HCT116 (cell line): ENCODE measurements at regions not wholly inside any gene's neighbourhood (a gene's known extent, or its start where the extent isn't known, plus 50 kb on each side); places are given as distances from the start of the nearest gene placed in this dataset.

Source experiments
- ATAC-seq: fragments of 200-7000 bp; cut with Tn5 transposase; 2 replicates; pipeline ENCODE4 v1.9.1; 2020; ENCODE audit warnings: mild to moderate bottlenecking, moderate library complexity
- BruUV-seq: library from RNA; stranded (reverse); fragments of 400-500 nt; replicated peaks from 2 replicates; lab custom pipeline; 2021; lab: Mats Ljungman, UMichigan
- CTCF ChIA-PET: fragments of 300-600 bp; sonication (Branson Sonifier 250); formaldehyde crosslinking; loops from one replicate; lab custom pipeline; 2021; ENCODE audit warnings: antibody characterized with exemption; lab: Charles Lee
- POLR2A ChIA-PET: fragments of 300-600, 350-600 bp; sonication (Branson Sonifier 250); formaldehyde crosslinking; loops from one replicate; lab custom pipeline; 2021; ENCODE audit warnings: antibody characterized with exemption; lab: Charles Lee
- RAD21 ChIA-PET, 2 experiments: fragments of 300-600 bp; sonication (Branson Sonifier 250); formaldehyde crosslinking; loops; one replicate each; lab custom pipeline; 2023; ENCODE audit warnings: low total read pairs in 2 of 2; ENCODE audit not compliant: uncharacterized antibody in 2 of 2, unreplicated experiment in 2 of 2, low non-redundant PET in 1 of 2; lab: Charles Lee
- DNase-seq: peaks from one replicate; pipeline ENCODE4 v3.0.0-alpha.2; 2010; ENCODE audit warnings: low read depth, low spot score
- H2AFZ ChIP-seq: fragments of 200-600 bp; shearing (Covaris generic), sonication (generic); 2 replicates; pipeline ENCODE4 v1.6.1; 2017; ENCODE audit warnings: low read depth, mixed run types, mixed read lengths, antibody characterized with exemption, low read length; ENCODE audit not compliant: poor library complexity, severe bottlenecking
- H3K27ac ChIP-seq: 2 replicates; pipeline ENCODE4 v1.5.1; 2012; ENCODE audit warnings: low read depth, low read length
- H3K27me3 ChIP-seq: fragments of 200-600 bp; sonication (generic); 2 replicates; pipeline ENCODE4 v1.6.1; 2016; ENCODE audit warnings: mixed run types, low read length, mixed read lengths; ENCODE audit not compliant: insufficient read depth
- H3K36me3 ChIP-seq, 2 experiments: fragments of 200-500 bp in 1 of 2; fragments of 200-600 bp in 1 of 2; sonication (Bioruptor generic) in 1 of 2; sonication (generic) in 1 of 2; 2 replicates each; pipeline versions ENCODE4 v1.5.1 to v1.6.1; 2014 to 2016; ENCODE audit warnings: low read length in 2 of 2, inconsistent platforms in 1 of 2, mixed read lengths in 1 of 2, mixed run types in 1 of 2; ENCODE audit not compliant: insufficient read depth in 2 of 2, control insufficient read depth in 1 of 2
- H3K4me1 ChIP-seq, 2 experiments: fragments of 200-600 bp in 1 of 2; sonication (generic) in 1 of 2; 2 replicates each; pipeline versions ENCODE4 v1.5.1 to v1.6.1; 2012 to 2017; ENCODE audit warnings: low read length in 2 of 2, inconsistent platforms in 1 of 2, mild to moderate bottlenecking in 1 of 2, mixed read lengths in 1 of 2, mixed run types in 1 of 2, moderate library complexity in 1 of 2; ENCODE audit not compliant: insufficient read depth in 2 of 2, control insufficient read depth in 1 of 2
- H3K4me2 ChIP-seq: fragments of 200-600 bp; sonication (generic); 2 replicates; pipeline ENCODE4 v1.6.1; 2017; ENCODE audit warnings: mixed run types, low read length, mixed read lengths
- H3K4me3 ChIP-seq, 2 experiments: fragments of 200-600 bp in 1 of 2; sonication (generic) in 1 of 2; replicated peaks in 1 of 2; 2 replicates each; pipeline ENCODE4 v1.5.1; 2011 to 2016; ENCODE audit warnings: low read length in 2 of 2, control low read depth in 1 of 2, low read depth in 1 of 2, mild to moderate bottlenecking in 1 of 2, mixed read lengths in 1 of 2, mixed run types in 1 of 2
- H3K79me2 ChIP-seq: fragments of 200-600 bp; sonication (generic); 2 replicates; pipeline ENCODE4 v1.6.1; 2017; ENCODE audit warnings: mild to moderate bottlenecking, mixed run types, low read length, moderate library complexity, mixed read lengths; ENCODE audit not compliant: insufficient read depth
- H3K9ac ChIP-seq: fragments of 200-600 bp; sonication (generic); 2 replicates; pipeline ENCODE4 v1.6.1; 2016; ENCODE audit warnings: low read length, mixed read lengths
- H3K9me2 ChIP-seq: fragments of 200-600 bp; sonication (generic), shearing (Covaris generic); 2 replicates; pipeline ENCODE4 v1.6.1; 2017; ENCODE audit warnings: mixed run types, mild to moderate bottlenecking, moderate library complexity; ENCODE audit not compliant: insufficient read depth
- H3K9me3 ChIP-seq, 2 experiments: fragments of 200-500 bp in 1 of 2; fragments of 200-600 bp in 1 of 2; sonication (Bioruptor generic) in 1 of 2; sonication (generic) in 1 of 2; 2 replicates each; pipeline ENCODE4 v1.6.1; 2014 to 2017; ENCODE audit warnings: low read length in 2 of 2, mixed read lengths in 2 of 2, inconsistent platforms in 1 of 2, low read depth in 1 of 2, mild to moderate bottlenecking in 1 of 2, mixed run types in 1 of 2, moderate library complexity in 1 of 2; ENCODE audit not compliant: control insufficient read depth in 1 of 2, insufficient read depth in 1 of 2
- H4K20me1 ChIP-seq: fragments of 200-600 bp; sonication (generic), shearing (Covaris generic); 2 replicates; pipeline ENCODE4 v1.6.1; 2017; ENCODE audit warnings: mixed run types, mild to moderate bottlenecking, moderate library complexity; ENCODE audit not compliant: insufficient read depth
- ATF3 ChIP-seq: IDR thresholded peaks from 2 replicates; pipeline ENCODE4 v1.6.1; 2012
- EGR1 ChIP-seq: IDR thresholded peaks from 2 replicates; pipeline ENCODE4 v1.6.1; 2012; ENCODE audit warnings: low read depth
- ELF1 ChIP-seq: IDR thresholded peaks from 2 replicates; pipeline ENCODE4 v1.6.1; 2012; ENCODE audit warnings: low read depth, borderline replicate concordance
- POLR2A ChIP-seq: IDR thresholded peaks from 2 replicates; pipeline ENCODE4 v1.7.0; 2011; ENCODE audit warnings: borderline replicate concordance; ENCODE audit not compliant: insufficient read depth, insufficient read length; ENCODE audit errors: extremely low read depth
- POLR2AphosphoS5 ChIP-seq: IDR thresholded peaks from 2 replicates; pipeline ENCODE4 v1.6.1; 2011; ENCODE audit warnings: mild to moderate bottlenecking, low read depth, low read length, moderate library complexity
- REST ChIP-seq: IDR thresholded peaks from 2 replicates; pipeline ENCODE4 v1.6.1; 2012; ENCODE audit warnings: low read depth
- SIN3A ChIP-seq: IDR thresholded peaks from 2 replicates; pipeline ENCODE4 v1.6.1; 2012; ENCODE audit warnings: low read depth
- TCF7L2 ChIP-seq: IDR thresholded peaks from 2 replicates; pipeline ENCODE4 v1.7.0; 2011; ENCODE audit warnings: borderline replicate concordance, inconsistent platforms; ENCODE audit not compliant: insufficient read depth, insufficient read length; ENCODE audit errors: extremely low read depth
- YY1 ChIP-seq: IDR thresholded peaks from 2 replicates; pipeline ENCODE4 v1.6.1; 2011; ENCODE audit warnings: low read length, low read depth, moderate library complexity, mild to moderate bottlenecking; ENCODE audit not compliant: insufficient replicate concordance; ENCODE audit errors: extremely low read depth
- ZNF274 ChIP-seq: fragments of 200-500 bp; sonication (Bioruptor generic); IDR thresholded peaks from 2 replicates; pipeline ENCODE4 v1.6.1; 2014; ENCODE audit warnings: mild to moderate bottlenecking, low read depth, low read length, inconsistent platforms
- intact Hi-C: fragments of 100-400 bp; cut with micrococcal nuclease; formaldehyde crosslinking; loops from 2 replicates; pipeline ENCODE4 v1.10.0; 2022
- TF ChIP-seq, protein P1 (sequence below): IDR thresholded peaks from 2 replicates; pipeline ENCODE4 v1.6.1; 2012

DNA sequence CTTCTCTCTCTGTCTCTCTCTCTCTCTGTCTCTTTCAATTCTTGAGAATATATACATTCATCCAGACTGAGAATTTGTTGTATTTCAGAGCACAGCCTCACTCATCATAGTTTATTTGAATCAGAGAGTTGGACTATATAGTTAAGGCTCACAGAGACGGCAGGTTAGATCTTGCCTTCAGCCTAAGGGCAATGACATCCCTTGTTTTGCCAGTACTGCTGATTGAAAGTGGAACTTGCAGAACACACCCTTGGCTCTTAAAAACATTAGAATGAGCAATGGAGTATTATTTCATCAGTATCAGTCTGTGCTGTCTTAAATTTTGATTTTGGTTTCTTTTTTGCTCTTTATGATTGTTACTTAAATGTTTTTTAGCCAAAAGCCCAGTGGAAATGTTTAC is 62.0 kb upstream of the DSG1 start:
- Histone ChIP-seq H2AFZ (no peak overlapping the region), H3K4me1 (peaks cover 0 to 3% of the 10 kb centered on the region in 2 experiments; a peak in 1 of 4 replicates), H3K9ac (no peak overlapping the region), H3K4me3 (no peak overlapping the region), H3K79me2 (no peaks in the 10 kb centered on the region), H3K9me3 (no peaks in the 10 kb centered on the region), H3K27ac (no peak overlapping the region), H3K27me3 (no peaks in the 10 kb centered on the region), H3K9me2 (peaks cover 3% of the 10 kb centered on the region; the same call in 1 of the 2 replicates), H4K20me1 (no peaks in the 10 kb centered on the region), H3K36me3 (no peaks in the 10 kb centered on the region), H3K4me2 (no peak overlapping the region)
- TF ChIP-seq POLR2AphosphoS5 (no peak), EGR1 (no peak), TCF7L2 (no peak), POLR2A (no peak), ZNF274 (no peak), YY1 (no peak), ATF3 (no peak), ELF1 (no peak)
- intact Hi-C loops, result no loop called here
- POLR2A ChIA-PET, result no interaction called here
- DNase-seq (no peak), ATAC-seq (no peak)
- CTCF ChIA-PET, result no interaction called here
- BruUV-seq, result no TSS peak
- RAD21 ChIA-PET, result no interaction called here

DNA sequence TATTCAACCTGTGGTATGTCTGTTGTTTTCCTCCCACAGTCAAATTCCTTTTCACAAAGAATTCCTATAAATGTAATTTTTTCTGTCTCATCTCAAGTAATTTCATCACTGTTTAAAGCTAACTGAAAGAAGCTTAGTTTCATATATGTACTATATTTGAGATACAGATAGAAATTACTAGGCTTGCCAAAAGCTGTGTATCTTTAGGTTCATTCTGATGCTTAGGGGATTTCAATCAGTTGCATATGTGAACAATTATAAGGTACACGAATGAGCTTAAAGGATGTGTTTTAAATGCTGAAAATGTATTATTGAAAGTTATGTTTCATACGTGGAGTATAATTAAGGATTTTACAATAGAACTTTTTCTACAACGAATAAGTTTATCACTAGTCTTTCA is 59.2 kb upstream of the DSG1 start:
- H4K20me1 ChIP-seq, result no peaks in the 10 kb centered on the region
- ChIA-PET RAD21 (no interaction called here), POLR2A (no interaction called here), CTCF (interaction anchor here (1.2 to 1.5 kb wide), 2 partner anchors 17 to 56 kb away, joined by 3 to 5 read pairs; no protein-coding TSS in a partner anchor)
- DNase-seq, result no peak
- TF ChIP-seq SIN3A, result no peak
- TF ChIP-seq, protein P1, sequence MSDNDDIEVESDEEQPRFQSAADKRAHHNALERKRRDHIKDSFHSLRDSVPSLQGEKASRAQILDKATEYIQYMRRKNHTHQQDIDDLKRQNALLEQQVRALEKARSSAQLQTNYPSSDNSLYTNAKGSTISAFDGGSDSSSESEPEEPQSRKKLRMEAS, result no peak
- no peak for TF ChIP-seq EGR1
- no peak for TF ChIP-seq TCF7L2
- TF ChIP-seq REST, result no peak
- H3K79me2 ChIP-seq, result no peaks in the 10 kb centered on the region
- no peaks in the 10 kb centered on the region for H3K27me3 ChIP-seq
- H2AFZ ChIP-seq, result no peak overlapping the region
- H3K4me3 ChIP-seq, result no peak overlapping the region
- H3K4me1 ChIP-seq, result no peaks in the 10 kb centered on the region
- no peak overlapping the region for H3K4me2 ChIP-seq
- ATAC-seq, result no peak
- H3K36me3 ChIP-seq, result no peaks in the 10 kb centered on the region
- BruUV-seq, result no TSS peak
- intact Hi-C loops, result no loop called here
- H3K9me2 ChIP-seq, result no peaks in the 10 kb centered on the region
- H3K9me3 ChIP-seq, result no peaks in the 10 kb centered on the region
- H3K27ac ChIP-seq, result no peak overlapping the region
- no peak overlapping the region for H3K9ac ChIP-seq
